GM21529 (cell line): ENCODE measurements at regions not wholly inside any gene's neighbourhood (a gene's known extent, or its start where the extent isn't known, plus 50 kb on each side); places are given as distances from the start of the nearest gene placed in this dataset.
"Not testable (repeated sequence)": the region's sequence is repeated elsewhere in the genome, so short reads cannot be mapped to it uniquely, and the experiment has no call there.

Experiments
- ATAC-seq: cut with Tn5 transposase; IDR thresholded peaks from one replicate; pipeline ENCODE4 v1.9.1; 2021; ENCODE audit not compliant: unreplicated experiment

GRCh38 chr12:20105943-20106342 lies 262.4 kb upstream of the PDE3A start:
- no peak for ATAC-seq

GRCh38 chr12:20109676-20110075 lies 258.7 kb upstream of the PDE3A start:
- ATAC-seq, result no peak

GRCh38 chr12:20115371-20115770 lies 253.0 kb upstream of the PDE3A start:
- ATAC-seq, result not testable (repeated sequence)

GRCh38 chr12:20119596-20120402 lies 248.5 kb upstream of the PDE3A start:
- no peak for ATAC-seq

- no peak for ATAC-seq
Observed at GRCh38 chr12:20120403-20120725, 248.0 kb upstream of the PDE3A start.

- ATAC-seq, result no peak
Observed at GRCh38 chr12:20122274-20122673, 246.1 kb upstream of the PDE3A start.

GRCh38 chr12:20123465-20123864 lies 244.9 kb upstream of the PDE3A start:
- ATAC-seq, result no peak

- ATAC-seq, result no peak
Observed at GRCh38 chr12:20125276-20125798, 243.0 kb upstream of the PDE3A start.

- no peak for ATAC-seq
Observed at GRCh38 chr12:20126601-20127000, 241.7 kb upstream of the PDE3A start.

GRCh38 chr12:20127413-20127812 lies 240.9 kb upstream of the PDE3A start:
- ATAC-seq, result no peak

- no peak for ATAC-seq
Observed at GRCh38 chr12:20128928-20129327, 239.4 kb upstream of the PDE3A start.

- no peak for ATAC-seq
Observed at GRCh38 chr12:20132818-20133217, 235.5 kb upstream of the PDE3A start.

GRCh38 chr12:20134652-20135051 lies 233.7 kb upstream of the PDE3A start:
- no peak for ATAC-seq

- ATAC-seq, result no peak
Observed at GRCh38 chr12:20140751-20141150, 227.6 kb upstream of the PDE3A start.

- no peak for ATAC-seq
Observed at GRCh38 chr12:20142316-20142715, 226.0 kb upstream of the PDE3A start.

GRCh38 chr12:20142956-20143355 lies 225.4 kb upstream of the PDE3A start:
- ATAC-seq, result no peak

GRCh38 chr12:20144341-20144740 lies 224.0 kb upstream of the PDE3A start:
- no peak for ATAC-seq

- no peak for ATAC-seq
Observed at GRCh38 chr12:20148241-20148640, 220.1 kb upstream of the PDE3A start.

- no peak for ATAC-seq
Observed at GRCh38 chr12:20150835-20151422, 217.4 kb upstream of the PDE3A start.

- ATAC-seq, result no peak
Observed at GRCh38 chr12:20154052-20154451, 214.3 kb upstream of the PDE3A start.

GRCh38 chr12:20155374-20155773 lies 213.0 kb upstream of the PDE3A start:
- no peak for ATAC-seq

GRCh38 chr12:20160899-20161298 lies 207.4 kb upstream of the PDE3A start:
- not testable (repeated sequence) for ATAC-seq
